GM10266 (cell line): ENCODE measurements at regions not wholly inside any gene's neighbourhood (a gene's known extent, or its start where the extent isn't known, plus 50 kb on each side); places are given as distances from the start of the nearest gene placed in this dataset.
"Not testable (repeated sequence)": the region's sequence is repeated elsewhere in the genome, so short reads cannot be mapped to it uniquely, and the experiment has no call there.

Source experiments
- DNase-seq: peaks from one replicate; pipeline ENCODE4 v3.0.0; 2012; ENCODE audit errors: extremely low spot score
- CTCF ChIP-seq: IDR thresholded peaks from 2 replicates; pipeline ENCODE4 v1.5.1; 2012; ENCODE audit warnings: mild to moderate bottlenecking, low read depth; ENCODE audit not compliant: control insufficient read depth, insufficient read depth; ENCODE audit errors: missing control alignments

GRCh38 chr5:177941386-177941785, 54.7 kb downstream of the PROP1 start:
- not testable (repeated sequence) for DNase-seq

GRCh38 chr5:177939246-177940171, 56.5 kb downstream of the PROP1 start:
- not testable (repeated sequence) for DNase-seq

- DNase-seq = not testable (repeated sequence)
Observed at GRCh38 chr5:177938767-177939166, 57.3 kb downstream of the PROP1 start.

- TF ChIP-seq CTCF = peak; percentile 12
- not testable (repeated sequence) for DNase-seq
Observed at GRCh38 chr5:177934233-177934632, 61.8 kb downstream of the PROP1 start.

- not testable (repeated sequence) for DNase-seq
Observed at GRCh38 chr5:177930269-177931022, 65.6 kb downstream of the PROP1 start.

GRCh38 chr5:177929618-177930017, 66.4 kb downstream of the PROP1 start:
- not testable (repeated sequence) for DNase-seq

GRCh38 chr5:177927500-177927899, 68.5 kb downstream of the PROP1 start:
- not testable (repeated sequence) for DNase-seq

- not testable (repeated sequence) for DNase-seq
Observed at GRCh38 chr5:177924577-177924976, 71.5 kb downstream of the PROP1 start.

- not testable (repeated sequence) for DNase-seq
Observed at GRCh38 chr5:177923837-177924236, 72.2 kb downstream of the PROP1 start.

GRCh38 chr5:177923189-177923588, 72.9 kb downstream of the PROP1 start:
- DNase-seq = not testable (repeated sequence)

- DNase-seq = not testable (repeated sequence)
Observed at GRCh38 chr5:177909261-177909660, 86.8 kb downstream of the PROP1 start.

- not testable (repeated sequence) for DNase-seq
Observed at GRCh38 chr5:177902806-177903205, 93.2 kb downstream of the PROP1 start.

GRCh38 chr5:177900066-177900465, 96.0 kb downstream of the PROP1 start:
- DNase-seq = not testable (repeated sequence)

GRCh38 chr5:177894681-177895453, 101.2 kb downstream of the PROP1 start:
- DNase-seq = not testable (repeated sequence)

GRCh38 chr5:177892357-177892665, 103.7 kb downstream of the PROP1 start:
- not testable (repeated sequence) for DNase-seq
